CD4-positive, CD25-positive, alpha-beta regulatory T cell (primary cell): ENCODE measurements at regions not wholly inside any gene's neighbourhood (a gene's known extent, or its start where the extent isn't known, plus 50 kb on each side); places are given as distances from the start of the nearest gene placed in this dataset.
A peak's percentile ranks its signal among the peaks of the same experiment; 100 is the strongest.

Experiments used
- ATAC-seq, 2 donors: fragments of 150-1000 bp; cut with Tn5 transposase; one replicate each; pipeline ENCODE4 v1.10.0; 2021; ENCODE audit warnings: low read depth in 2 of 2, moderate number of reproducible peaks in 2 of 2, moderate library complexity in 1 of 2
- DNase-seq, 3 donors: peaks; one replicate each; pipeline versions ENCODE4 v3.0.0 to v3.0.0-alpha.2; 2012 to 2022; ENCODE audit warnings: mixed read lengths in 1 of 3
- H3K27ac ChIP-seq: one replicate; pipeline ENCODE4 v1.7.0; 2013; ENCODE audit warnings: mild to moderate bottlenecking, low read length; ENCODE audit not compliant: insufficient read depth, poor library complexity, severe bottlenecking
- H3K27me3 ChIP-seq: one replicate; pipeline ENCODE4 v1.7.0; 2013; ENCODE audit warnings: low read length; ENCODE audit not compliant: control insufficient read depth, insufficient read depth
- H3K36me3 ChIP-seq: one replicate; pipeline ENCODE4 v1.7.0; 2013; ENCODE audit warnings: mild to moderate bottlenecking, low read length, moderate library complexity; ENCODE audit not compliant: control insufficient read depth, insufficient read depth
- H3K4me1 ChIP-seq: 2 replicates; pipeline ENCODE4 v1.7.0; 2013; ENCODE audit warnings: mild to moderate bottlenecking, low read length; ENCODE audit not compliant: insufficient read depth, control insufficient read depth, poor library complexity, severe bottlenecking
- H3K4me3 ChIP-seq: one replicate; pipeline ENCODE4 v1.7.0; 2013; ENCODE audit warnings: low read depth, mild to moderate bottlenecking, low read length, moderate library complexity
- H3K9me3 ChIP-seq, 2 experiments: 1 replicate in 1 of 2; 2 replicates in 1 of 2; pipeline ENCODE4 v1.7.0; 2013; ENCODE audit warnings: low read length in 2 of 2, mild to moderate bottlenecking in 1 of 2, moderate library complexity in 1 of 2; ENCODE audit not compliant: control insufficient read depth in 2 of 2
- H3K27ac Mint-ChIP-seq, 3 donors: one replicate each; pipeline ENCODE4 v1.8.0; 2020 to 2022; ENCODE audit warnings: mild to moderate bottlenecking in 3 of 3, mixed read lengths in 3 of 3, moderate library complexity in 2 of 3
- H3K27me3 Mint-ChIP-seq: one replicate; pipeline ENCODE4 v1.8.0; 2022; ENCODE audit warnings: mild to moderate bottlenecking, mixed read lengths
- H3K36me3 Mint-ChIP-seq: one replicate; pipeline ENCODE4 v1.8.0; 2020; ENCODE audit warnings: mixed read lengths
- H3K4me1 Mint-ChIP-seq, 4 donors: one replicate each; pipeline ENCODE4 v1.8.0; 2020 to 2022; ENCODE audit warnings: mixed read lengths in 4 of 4, mild to moderate bottlenecking in 1 of 4
- H3K4me3 Mint-ChIP-seq, 4 donors: one replicate each; pipeline ENCODE4 v1.8.0; 2020 to 2022; ENCODE audit warnings: mild to moderate bottlenecking in 4 of 4, mixed read lengths in 4 of 4, moderate library complexity in 3 of 4
- H3K9me3 Mint-ChIP-seq, 7 donors: one replicate each; pipeline ENCODE4 v1.8.0; 2020 to 2022; ENCODE audit warnings: mixed read lengths in 7 of 7, mild to moderate bottlenecking in 3 of 7, moderate library complexity in 2 of 7

- H3K36me3 Mint-ChIP-seq: no peaks in the 10 kb centered on the region
- Histone ChIP-seq H3K9me3 (no peaks in the 10 kb centered on the region), H3K4me3 (no peak overlapping the region), H3K27ac (no peak overlapping the region), H3K27me3 (peaks cover 3% of the 10 kb centered on the region), H3K36me3 (no peaks in the 10 kb centered on the region), H3K4me1 (peaks cover 4% of the 10 kb centered on the region)
- DNase-seq (no peak), ATAC-seq (no peak)
- no peak overlapping the region for H3K27ac Mint-ChIP-seq
- H3K27me3 Mint-ChIP-seq: peaks cover 14% of the 10 kb centered on the region
- H3K4me3 Mint-ChIP-seq: no peak overlapping the region
- peaks cover 0 to 5% (median 0%) of the 10 kb centered on the region in 7 donors for H3K9me3 Mint-ChIP-seq
- peaks cover 0 to 38% (median 12%) of the 10 kb centered on the region in 4 donors for H3K4me1 Mint-ChIP-seq
Measured at GRCh38 chr21:35510294-35510693, 461.2 kb upstream of the RUNX1 start.

DNA sequence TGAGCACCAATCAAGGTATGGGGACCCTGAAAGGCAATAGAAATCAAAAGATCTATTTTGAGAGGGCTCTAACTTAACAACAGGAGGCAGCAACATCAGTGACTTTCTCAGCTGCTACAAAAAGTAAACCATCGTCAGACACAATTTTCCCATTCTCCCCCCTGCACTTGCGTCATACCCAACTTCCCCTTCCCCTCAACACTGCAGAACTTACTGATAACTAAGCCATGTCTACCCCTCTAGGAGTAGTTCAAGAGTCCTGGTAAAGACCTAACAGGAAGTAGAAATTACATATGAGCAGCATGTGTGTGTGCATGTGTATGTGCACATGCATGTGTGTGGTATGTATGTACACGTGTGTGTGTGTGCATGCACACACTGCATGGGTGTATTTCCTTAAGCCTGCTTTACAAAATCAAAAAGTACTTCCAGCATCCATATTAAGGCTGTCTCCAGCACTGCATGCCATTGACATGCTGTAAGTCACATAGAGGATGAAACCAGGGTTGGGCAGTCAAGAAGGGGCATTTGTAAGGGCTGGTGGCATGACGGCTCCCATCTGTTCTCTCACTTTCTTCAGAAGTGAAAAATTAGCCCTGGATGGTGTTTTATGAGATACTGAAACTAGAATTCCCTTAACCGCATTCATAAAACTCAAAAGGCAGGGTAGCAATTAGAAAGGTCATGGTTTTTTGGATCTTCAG, 460.1 kb upstream of the RUNX1 start:
- no peak for DNase-seq
- no peaks in the 10 kb centered on the region for H3K9me3 ChIP-seq
- H3K4me1 ChIP-seq: peaks cover 13% of the 10 kb centered on the region
- peaks cover 13% of the 10 kb centered on the region for H3K27me3 Mint-ChIP-seq
- H3K27me3 ChIP-seq: no peaks in the 10 kb centered on the region
- no peaks in the 10 kb centered on the region for H3K36me3 Mint-ChIP-seq
- H3K27ac Mint-ChIP-seq: no peak overlapping the region
- H3K9me3 Mint-ChIP-seq: peaks cover 0 to 5% (median 0%) of the 10 kb centered on the region in 7 donors
- H3K4me1 Mint-ChIP-seq: peaks cover 0 to 48% (median 13%) of the 10 kb centered on the region in 4 donors
- H3K4me3 Mint-ChIP-seq: no peak overlapping the region
- H3K27ac ChIP-seq: no peak overlapping the region
- no peaks in the 10 kb centered on the region for H3K36me3 ChIP-seq
- H3K4me3 ChIP-seq: no peak overlapping the region
- ATAC-seq: no peak

- no peak for DNase-seq
- Histone ChIP-seq H3K27me3 (no peaks in the 10 kb centered on the region), H3K9me3 (no peaks in the 10 kb centered on the region), H3K4me1 (peaks cover 22% of the 10 kb centered on the region), H3K27ac (no peak overlapping the region), H3K4me3 (no peak overlapping the region), H3K36me3 (no peaks in the 10 kb centered on the region)
- no peak for ATAC-seq
- peaks cover 5% of the 10 kb centered on the region for H3K27me3 Mint-ChIP-seq
- H3K4me1 Mint-ChIP-seq: peaks cover 3 to 57% (median 20%) of the 10 kb centered on the region in 4 donors
- H3K36me3 Mint-ChIP-seq: no peaks in the 10 kb centered on the region
- H3K9me3 Mint-ChIP-seq: no peaks in the 10 kb centered on the region
- H3K27ac Mint-ChIP-seq: no peak overlapping the region
- no peak overlapping the region for H3K4me3 Mint-ChIP-seq
Measured at GRCh38 chr21:35508139-35508888, 459.2 kb upstream of the RUNX1 start.

DNA sequence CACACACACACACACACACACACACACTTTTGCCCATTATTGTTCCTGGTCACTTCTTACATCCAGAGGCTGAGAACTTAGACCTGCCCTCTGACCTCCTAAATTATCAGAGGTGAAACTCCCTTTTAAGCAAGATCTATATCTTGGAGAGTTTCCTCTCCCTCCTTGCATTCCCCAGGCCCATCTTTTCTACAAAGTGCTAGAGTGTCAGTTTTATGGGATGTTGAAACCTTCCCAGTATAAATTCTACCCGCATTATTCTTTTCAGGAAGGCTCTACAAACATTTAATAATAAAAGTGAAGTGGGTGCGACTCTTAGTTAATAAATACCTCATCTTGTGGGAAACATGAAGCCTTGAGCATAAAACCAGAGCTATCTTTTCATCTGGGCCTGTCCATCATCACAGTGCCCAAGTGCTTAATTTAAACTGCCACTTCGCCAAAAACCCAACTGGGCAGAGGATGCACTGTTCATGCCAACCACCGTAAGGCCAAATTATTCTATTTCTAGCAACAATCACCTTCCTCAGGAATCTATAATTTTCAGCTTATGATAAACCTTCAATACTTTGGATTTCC, 458.2 kb upstream of the RUNX1 start:
- H3K4me3 ChIP-seq: no peak overlapping the region
- H3K9me3 ChIP-seq: no peaks in the 10 kb centered on the region
- H3K27me3 ChIP-seq: no peaks in the 10 kb centered on the region
- Mint-ChIP-seq H3K27ac (peak overlapping the region in 1 of 3 donors; percentile 74), H3K4me3 (no peak overlapping the region), H3K4me1 (peaks cover 5 to 67% (median 24%) of the 10 kb centered on the region in 4 donors), H3K36me3 (no peaks in the 10 kb centered on the region), H3K27me3 (peaks cover 9% of the 10 kb centered on the region), H3K9me3 (no peaks in the 10 kb centered on the region)
- H3K27ac ChIP-seq: no peak overlapping the region
- DNase-seq (no peak), ATAC-seq (no peak)
- peaks cover 25% of the 10 kb centered on the region for H3K4me1 ChIP-seq
- no peaks in the 10 kb centered on the region for H3K36me3 ChIP-seq

DNA sequence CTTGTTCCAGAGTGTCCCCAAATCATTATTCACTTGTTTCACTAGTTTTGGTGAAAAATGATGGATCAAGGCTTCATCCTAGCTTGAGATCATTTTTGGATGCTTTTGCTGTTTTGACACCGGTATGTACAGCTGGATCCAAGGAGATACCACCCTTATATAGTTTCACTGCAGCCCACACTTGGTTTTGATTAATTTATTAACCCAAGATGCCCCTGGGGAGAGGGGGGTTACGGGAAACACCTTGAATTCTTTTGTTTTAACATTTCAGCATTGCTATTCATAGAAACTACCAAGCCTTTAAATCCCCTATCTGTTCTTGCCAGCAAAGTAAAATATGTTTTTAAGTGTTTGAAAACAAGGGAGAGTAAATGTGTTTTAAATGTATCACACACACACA, 457.7 kb upstream of the RUNX1 start:
- Histone ChIP-seq H3K9me3 (no peaks in the 10 kb centered on the region), H3K4me3 (no peak overlapping the region), H3K27ac (no peak overlapping the region), H3K27me3 (no peaks in the 10 kb centered on the region), H3K36me3 (no peaks in the 10 kb centered on the region), H3K4me1 (peaks cover 25% of the 10 kb centered on the region)
- DNase-seq (no peak), ATAC-seq (no peak)
- Mint-ChIP-seq H3K4me1 (peaks cover 5 to 67% (median 23%) of the 10 kb centered on the region in 4 donors), H3K9me3 (no peaks in the 10 kb centered on the region), H3K27ac (peak overlapping the region in 1 of 3 donors; percentile 74), H3K36me3 (no peaks in the 10 kb centered on the region), H3K27me3 (peaks cover 8% of the 10 kb centered on the region), H3K4me3 (no peak overlapping the region)

DNA sequence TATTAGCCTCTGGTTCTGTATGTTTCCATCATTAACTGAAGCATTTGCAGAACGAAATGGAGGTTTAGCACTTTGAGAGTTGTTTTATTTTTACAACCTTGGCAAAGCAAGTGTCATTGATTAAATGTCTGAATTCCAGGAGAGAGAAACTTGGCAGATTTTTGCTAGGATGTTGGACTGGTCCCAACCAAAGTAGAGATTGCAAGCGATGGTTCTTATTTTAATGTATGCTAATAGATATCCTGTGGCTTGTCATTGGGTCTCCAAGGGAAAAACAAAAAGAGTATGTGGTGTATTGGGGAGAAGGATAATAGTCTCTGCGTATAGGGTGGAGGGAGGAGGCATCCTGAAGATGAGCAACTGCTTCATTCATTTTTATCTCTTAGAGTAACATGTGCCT, 457.2 kb upstream of the RUNX1 start:
- peaks cover 10% of the 10 kb centered on the region for H3K27me3 Mint-ChIP-seq
- Histone ChIP-seq H3K36me3 (no peaks in the 10 kb centered on the region), H3K9me3 (no peaks in the 10 kb centered on the region), H3K4me1 (peaks cover 25% of the 10 kb centered on the region), H3K27me3 (no peaks in the 10 kb centered on the region), H3K27ac (no peak overlapping the region), H3K4me3 (no peak overlapping the region)
- H3K27ac Mint-ChIP-seq: peak overlapping the region in 1 of 3 donors; percentile 74
- DNase-seq (no peak), ATAC-seq (no peak)
- H3K9me3 Mint-ChIP-seq: no peaks in the 10 kb centered on the region
- peaks cover 5 to 63% (median 21%) of the 10 kb centered on the region in 4 donors for H3K4me1 Mint-ChIP-seq
- no peak overlapping the region for H3K4me3 Mint-ChIP-seq
- H3K36me3 Mint-ChIP-seq: no peaks in the 10 kb centered on the region

DNA sequence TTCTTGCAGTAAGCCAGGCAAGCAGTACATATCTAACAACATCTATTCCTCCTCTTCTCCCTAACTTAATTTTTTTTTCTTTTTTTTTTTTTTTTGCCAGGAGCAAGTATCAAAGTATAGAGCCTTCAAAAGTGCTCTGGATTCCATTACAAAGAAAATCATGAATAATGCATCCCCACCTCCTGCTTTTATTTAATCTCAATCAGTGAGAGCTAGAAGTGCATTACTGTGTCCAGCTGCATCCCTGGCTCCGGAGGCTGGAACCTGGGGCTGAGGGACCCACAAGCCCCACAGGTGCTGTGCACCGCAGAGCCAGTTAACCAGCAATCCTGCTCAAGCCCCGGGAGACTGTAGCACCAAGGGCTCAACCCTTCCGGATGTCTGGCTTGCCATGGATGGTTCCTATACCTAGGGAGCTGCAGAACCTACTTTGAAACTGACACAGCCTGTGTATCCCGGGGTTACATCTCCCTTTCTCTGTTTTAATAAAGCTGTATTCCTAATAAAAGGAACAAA, 455.9 kb upstream of the RUNX1 start:
- H3K4me1 Mint-ChIP-seq: peaks cover 5 to 54% (median 17%) of the 10 kb centered on the region in 4 donors
- ATAC-seq (no peak), DNase-seq (no peak)
- no peak overlapping the region for H3K4me3 ChIP-seq
- peaks cover 0 to under 1% (median 0%) of the 10 kb centered on the region in 7 donors for H3K9me3 Mint-ChIP-seq
- no peaks in the 10 kb centered on the region for H3K27me3 ChIP-seq
- H3K27me3 Mint-ChIP-seq: peaks cover 15% of the 10 kb centered on the region
- no peaks in the 10 kb centered on the region for H3K36me3 ChIP-seq
- H3K27ac Mint-ChIP-seq: peak overlapping the region; percentile 68 to 94 (median 75)
- H3K36me3 Mint-ChIP-seq: no peaks in the 10 kb centered on the region
- H3K4me3 Mint-ChIP-seq: no peak overlapping the region
- H3K9me3 ChIP-seq: no peaks in the 10 kb centered on the region
- H3K27ac ChIP-seq: no peak overlapping the region
- peaks cover 21% of the 10 kb centered on the region for H3K4me1 ChIP-seq
